NCI-H774 (cell line): ENCODE measurements at regions not wholly inside any gene's neighbourhood (a gene's known extent, or its start where the extent isn't known, plus 50 kb on each side); places are given as distances from the start of the nearest gene placed in this dataset.
"Not testable (repeated sequence)": the region's sequence is repeated elsewhere in the genome, so short reads cannot be mapped to it uniquely, and the experiment has no call there.

Experiments
- DNase-seq: peaks from one replicate; lab custom pipeline; 2025; lab: John Stamatoyannopoulos, UW

GRCh38 chr10:90276894-90277475 lies 575.6 kb downstream of the KIF20B start:
- DNase-seq, result no peak

GRCh38 chr10:90286406-90286805 lies 571.4 kb downstream of the HTR7 start:
- no peak for DNase-seq

GRCh38 chr10:90286941-90287340 lies 570.9 kb downstream of the HTR7 start:
- no peak for DNase-seq

- DNase-seq, result no peak
These were observed 569.4 kb downstream of the HTR7 start for GRCh38 chr10:90288391-90288933.

- DNase-seq, result no peak
These were observed 568.8 kb downstream of the HTR7 start for GRCh38 chr10:90289037-90289436.

GRCh38 chr10:90293616-90294015 lies 564.2 kb downstream of the HTR7 start:
- DNase-seq, result no peak

- DNase-seq, result not testable (repeated sequence)
These were observed 562.9 kb downstream of the HTR7 start for GRCh38 chr10:90294821-90295540.

- not testable (repeated sequence) for DNase-seq
These were observed 555.8 kb downstream of the HTR7 start for GRCh38 chr10:90302031-90302430.

- no peak for DNase-seq
These were observed 554.9 kb downstream of the HTR7 start for GRCh38 chr10:90302758-90303481.

- DNase-seq, result no peak
These were observed 553.3 kb downstream of the HTR7 start for GRCh38 chr10:90304533-90304932.

- DNase-seq, result peak; percentile 15
These were observed 551.7 kb downstream of the HTR7 start for GRCh38 chr10:90306187-90306586.

GRCh38 chr10:90308223-90308622 lies 549.6 kb downstream of the HTR7 start:
- DNase-seq, result no peak

- DNase-seq, result no peak
These were observed 544.1 kb downstream of the HTR7 start for GRCh38 chr10:90313576-90314325.

GRCh38 chr10:90314718-90315117 lies 543.1 kb downstream of the HTR7 start:
- no peak for DNase-seq

- DNase-seq, result no peak
These were observed 540.7 kb downstream of the HTR7 start for GRCh38 chr10:90317172-90317571.

GRCh38 chr10:90318659-90319058 lies 539.2 kb downstream of the HTR7 start:
- DNase-seq, result no peak

- peak; percentile 8 for DNase-seq
These were observed 538.5 kb downstream of the HTR7 start for GRCh38 chr10:90319188-90319914.

- no peak for DNase-seq
These were observed 536.6 kb downstream of the HTR7 start for GRCh38 chr10:90321132-90321816.

GRCh38 chr10:90326498-90327267 lies 531.2 kb downstream of the HTR7 start:
- DNase-seq, result no peak

- no peak for DNase-seq
These were observed 530.2 kb downstream of the HTR7 start for GRCh38 chr10:90327611-90328010.
